Lower leg skin (tissue), 3 donors: ENCODE measurements at regions not wholly inside any gene's neighbourhood (a gene's known extent, or its start where the extent isn't known, plus 50 kb on each side); places are given as distances from the start of the nearest gene placed in this dataset.

ENCODE experiments used
- CTCF ChIP-seq, 3 donors: fragments of 450-650 bp; IDR thresholded peaks; one replicate each; pipeline ENCODE4 v1.5.1; 2016; ENCODE audit warnings: antibody characterized with exemption in 3 of 3, mild to moderate bottlenecking in 3 of 3, moderate library complexity in 2 of 3
- POLR2A ChIP-seq, 2 donors: fragments of 450-650 bp; IDR thresholded peaks; one replicate each; pipeline ENCODE4 v1.6.1; 2016 to 2017; ENCODE audit warnings: antibody characterized with exemption in 2 of 2, mild to moderate bottlenecking in 1 of 2, moderate library complexity in 1 of 2

GRCh38 chr4:136706942-136707341 lies 825.4 kb downstream of the PCDH18 start:
- TF ChIP-seq CTCF (IDR thresholded peaks at IDR 0.05) (no peak), POLR2A (IDR thresholded peaks at IDR 0.05) (no peak)
